Endodermal cell (in vitro differentiated cells): ENCODE measurements at regions not wholly inside any gene's neighbourhood (a gene's known extent, or its start where the extent isn't known, plus 50 kb on each side); places are given as distances from the start of the nearest gene placed in this dataset.
A peak's percentile ranks its signal among the peaks of the same experiment; 100 is the strongest.

Experiments used
- DNase-seq: peaks from one replicate; pipeline ENCODE4 v3.0.0-alpha.2; 2017
- H3K27ac ChIP-seq: 2 replicates; pipeline ENCODE4 v1.5.1; 2013; ENCODE audit warnings: mild to moderate bottlenecking, low read depth, low read length, moderate library complexity
- H3K27me3 ChIP-seq: 2 replicates; pipeline ENCODE4 v1.6.1; 2013; ENCODE audit warnings: mild to moderate bottlenecking, low read length, moderate library complexity; ENCODE audit not compliant: insufficient read depth, control insufficient read depth, poor library complexity, severe bottlenecking
- H3K36me3 ChIP-seq: 2 replicates; pipeline ENCODE4 v1.7.0; 2013; ENCODE audit warnings: mild to moderate bottlenecking, low read length, moderate library complexity; ENCODE audit not compliant: control insufficient read depth, insufficient read depth
- H3K4me1 ChIP-seq: one replicate; pipeline ENCODE4 v1.7.0; 2013; ENCODE audit warnings: low read length; ENCODE audit not compliant: control insufficient read depth, insufficient read depth
- H3K4me3 ChIP-seq: 2 replicates; pipeline ENCODE4 v1.5.1; 2013; ENCODE audit warnings: mild to moderate bottlenecking, low read length, moderate library complexity
- H3K9ac ChIP-seq: 2 replicates; pipeline ENCODE4 v1.6.1; 2013; ENCODE audit warnings: mild to moderate bottlenecking, low read length, moderate library complexity; ENCODE audit not compliant: poor library complexity, severe bottlenecking; ENCODE audit errors: extremely low read depth
- H3K9me3 ChIP-seq: 2 replicates; pipeline ENCODE4 v1.6.1; 2013; ENCODE audit warnings: mild to moderate bottlenecking, low read length, moderate library complexity; ENCODE audit not compliant: control insufficient read depth
- H3K27ac Mint-ChIP-seq: 2 replicates; pipeline ENCODE4 v1.8.0; 2020; ENCODE audit warnings: mixed read lengths
- H3K27me3 Mint-ChIP-seq: 2 replicates; pipeline ENCODE4 v1.8.0; 2021; ENCODE audit warnings: mild to moderate bottlenecking, mixed read lengths; ENCODE audit not compliant: insufficient read depth
- H3K36me3 Mint-ChIP-seq: 2 replicates; pipeline ENCODE4 v1.8.0; 2020; ENCODE audit warnings: low read depth, mixed read lengths
- H3K4me1 Mint-ChIP-seq: 2 replicates; pipeline ENCODE4 v1.8.0; 2020; ENCODE audit warnings: mixed read lengths
- H3K4me3 Mint-ChIP-seq: 2 replicates; pipeline ENCODE4 v1.8.0; 2020; ENCODE audit warnings: mild to moderate bottlenecking, moderate library complexity, mixed read lengths
- H3K9me3 Mint-ChIP-seq: 2 replicates; pipeline ENCODE4 v1.8.0; 2020; ENCODE audit warnings: mild to moderate bottlenecking, mixed read lengths
- CTCF ChIP-seq: fragments of 200-600 bp; sonication (generic); conservative IDR thresholded peaks from 2 replicates; pipeline ENCODE4 v1.5.0; 2021; ENCODE audit warnings: antibody characterized with exemption, mild to moderate bottlenecking
- WGBS, 2 experiments: methylation state at CpG; one replicate each; pipeline versions ENCODE4 v1.1.5 to v1.1.7; 2013; ENCODE audit warnings: missing lambda C conversion rate in 2 of 2, mixed read lengths in 1 of 2; ENCODE audit not compliant: insufficient coverage in 1 of 2, insufficient read length in 1 of 2; 5-methylcytosine and 5-hydroxymethylcytosine counted together

GRCh38 chr18:77455004-77455403, 205.4 kb downstream of the GALR1 start:
- Histone ChIP-seq H3K27ac (no peak overlapping the region), H3K4me1 (peaks cover 4% of the 10 kb centered on the region), H3K4me3 (no peak overlapping the region), H3K9ac (no peak overlapping the region), H3K36me3 (no peaks in the 10 kb centered on the region), H3K9me3 (no peaks in the 10 kb centered on the region), H3K27me3 (no peaks in the 10 kb centered on the region)
- no peak for TF ChIP-seq CTCF
- Mint-ChIP-seq H3K27ac (no peak overlapping the region), H3K9me3 (no peaks in the 10 kb centered on the region), H3K36me3 (peaks cover 4% of the 10 kb centered on the region), H3K4me3 (no peak overlapping the region), H3K27me3 (no peaks in the 10 kb centered on the region), H3K4me1 (peaks cover 19% of the 10 kb centered on the region)
- no peak for DNase-seq
- WGBS, 2 experiments: 88% methylated on average over 1 of the region's 2 CpGs; no CpG with 5 or more reads in 1 of the 2 experiments

GRCh38 chr18:77457681-77458080, 208.0 kb downstream of the GALR1 start:
- H3K27ac ChIP-seq: no peak overlapping the region
- no peaks in the 10 kb centered on the region for H3K9me3 ChIP-seq
- H3K36me3 Mint-ChIP-seq: peaks cover 4% of the 10 kb centered on the region
- WGBS, 2 experiments: 80 to 89% methylated on average over 1 to 3 of the region's 3 CpGs
- no peak overlapping the region for H3K9ac ChIP-seq
- no peaks in the 10 kb centered on the region for H3K27me3 Mint-ChIP-seq
- no peak for DNase-seq
- TF ChIP-seq CTCF: no peak
- no peaks in the 10 kb centered on the region for H3K9me3 Mint-ChIP-seq
- no peak overlapping the region for H3K27ac Mint-ChIP-seq
- no peaks in the 10 kb centered on the region for H3K27me3 ChIP-seq
- H3K36me3 ChIP-seq: no peaks in the 10 kb centered on the region
- peaks cover 27% of the 10 kb centered on the region for H3K4me1 Mint-ChIP-seq
- H3K4me3 Mint-ChIP-seq: no peak overlapping the region
- H3K4me3 ChIP-seq: no peak overlapping the region
- H3K4me1 ChIP-seq: peaks cover 5% of the 10 kb centered on the region

GRCh38 chr18:77461062-77461688, 211.5 kb downstream of the GALR1 start:
- peaks cover 4% of the 10 kb centered on the region for H3K36me3 Mint-ChIP-seq
- no peak overlapping the region for H3K4me3 Mint-ChIP-seq
- WGBS, 2 experiments: 75 to 88% methylated on average over 2 to 6 of the region's 6 CpGs
- H3K36me3 ChIP-seq: no peaks in the 10 kb centered on the region
- peaks cover 28% of the 10 kb centered on the region for H3K4me1 Mint-ChIP-seq
- H3K27ac Mint-ChIP-seq: peak overlapping the region; percentile 54
- H3K9ac ChIP-seq: no peak overlapping the region
- H3K4me1 ChIP-seq: peaks cover 5% of the 10 kb centered on the region
- H3K27me3 ChIP-seq: no peaks in the 10 kb centered on the region
- peak overlapping the region; percentile 56 for H3K4me3 ChIP-seq
- no peak for TF ChIP-seq CTCF
- peak; percentile 76 for DNase-seq
- H3K9me3 Mint-ChIP-seq: no peaks in the 10 kb centered on the region
- H3K27me3 Mint-ChIP-seq: no peaks in the 10 kb centered on the region
- no peaks in the 10 kb centered on the region for H3K9me3 ChIP-seq
- H3K27ac ChIP-seq: no peak overlapping the region
